DMS114 treated with DMSO at 0.1 percent for 48 hours (cell line): ENCODE measurements at regions not wholly inside any gene's neighbourhood (a gene's known extent, or its start where the extent isn't known, plus 50 kb on each side); places are given as distances from the start of the nearest gene placed in this dataset.

Experiments
- DNase-seq: peaks from one replicate; lab custom pipeline; 2025; ENCODE audit not compliant: unreplicated experiment; lab: John Stamatoyannopoulos, UW

- DNase-seq: no peak
These were observed 89.7 kb upstream of the STEAP1B start for GRCh38 chr7:22589641-22590201.

GRCh38 chr7:22588351-22588750 lies 88.4 kb upstream of the STEAP1B start:
- no peak for DNase-seq

GRCh38 chr7:22587322-22587721 lies 87.3 kb upstream of the STEAP1B start:
- DNase-seq: no peak

- no peak for DNase-seq
These were observed 86.8 kb upstream of the STEAP1B start for GRCh38 chr7:22586786-22587140.

- DNase-seq: no peak
These were observed 86.3 kb upstream of the STEAP1B start for GRCh38 chr7:22586101-22586785.

- DNase-seq: no peak
These were observed 84.2 kb upstream of the STEAP1B start for GRCh38 chr7:22584179-22584578.

- no peak for DNase-seq
These were observed 83.1 kb upstream of the STEAP1B start for GRCh38 chr7:22582863-22583622.

GRCh38 chr7:22581099-22581498 lies 81.1 kb upstream of the STEAP1B start:
- no peak for DNase-seq

GRCh38 chr7:22579961-22580360 lies 80.0 kb upstream of the STEAP1B start:
- DNase-seq: no peak

DNA sequence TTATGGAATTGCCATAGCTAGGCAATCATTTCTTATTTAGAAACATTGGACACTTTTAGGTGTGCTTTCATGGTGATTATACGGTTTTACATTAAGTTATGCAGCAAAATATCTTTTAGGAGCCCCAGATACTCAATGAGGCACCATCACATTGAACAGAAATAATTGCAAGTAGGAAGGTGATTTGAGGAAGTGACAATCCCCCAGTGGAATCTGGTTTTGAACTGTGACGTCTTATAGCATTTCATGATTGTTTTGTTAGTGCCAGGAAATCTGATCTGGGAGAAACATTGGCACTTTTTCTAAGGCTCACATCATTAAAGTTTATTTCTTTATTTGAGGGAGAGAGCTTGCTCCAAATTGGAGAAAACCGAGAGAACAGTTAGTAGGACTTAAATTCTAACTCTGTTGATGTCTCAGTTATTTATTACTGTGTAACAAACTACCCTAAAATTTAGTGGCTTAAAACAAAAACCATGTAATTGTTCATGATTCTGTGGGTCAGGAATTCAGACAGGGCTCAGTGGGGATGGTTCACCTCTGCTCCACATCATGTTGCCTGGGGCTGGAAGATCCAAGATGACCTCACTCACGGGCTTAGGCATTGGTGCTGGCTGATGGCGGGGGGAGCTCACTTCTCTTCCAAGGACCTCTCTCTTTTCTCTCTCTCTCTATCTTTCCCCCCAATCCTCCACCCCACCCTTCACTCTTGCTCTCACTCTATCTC lies 78.2 kb upstream of the STEAP1B start:
- DNase-seq: no peak

DNA sequence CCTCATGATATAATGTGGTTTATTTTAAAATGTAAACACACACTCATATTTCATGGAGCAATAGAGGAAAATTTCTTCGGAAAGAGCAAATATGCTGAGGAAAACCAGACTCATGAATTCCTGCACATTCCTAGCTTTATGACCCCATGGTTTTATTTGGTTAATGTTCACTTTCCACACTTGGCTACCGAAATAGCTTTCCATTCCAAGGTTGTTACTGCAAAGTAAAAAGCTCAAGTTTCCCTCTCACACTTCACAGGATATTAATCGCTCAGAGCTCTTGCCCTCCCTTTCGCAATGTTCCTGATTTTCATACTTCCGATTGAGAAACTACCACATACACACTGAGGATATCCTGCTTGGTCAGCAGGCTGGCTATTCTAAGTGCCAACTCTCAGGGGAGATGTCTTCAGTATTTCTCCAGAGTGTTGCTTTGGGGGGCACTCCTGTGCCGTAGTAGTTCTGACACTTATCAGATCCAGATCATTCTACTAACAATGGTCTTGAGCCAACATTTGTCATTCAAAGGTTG lies 77.5 kb upstream of the STEAP1B start:
- DNase-seq: no peak

DNA sequence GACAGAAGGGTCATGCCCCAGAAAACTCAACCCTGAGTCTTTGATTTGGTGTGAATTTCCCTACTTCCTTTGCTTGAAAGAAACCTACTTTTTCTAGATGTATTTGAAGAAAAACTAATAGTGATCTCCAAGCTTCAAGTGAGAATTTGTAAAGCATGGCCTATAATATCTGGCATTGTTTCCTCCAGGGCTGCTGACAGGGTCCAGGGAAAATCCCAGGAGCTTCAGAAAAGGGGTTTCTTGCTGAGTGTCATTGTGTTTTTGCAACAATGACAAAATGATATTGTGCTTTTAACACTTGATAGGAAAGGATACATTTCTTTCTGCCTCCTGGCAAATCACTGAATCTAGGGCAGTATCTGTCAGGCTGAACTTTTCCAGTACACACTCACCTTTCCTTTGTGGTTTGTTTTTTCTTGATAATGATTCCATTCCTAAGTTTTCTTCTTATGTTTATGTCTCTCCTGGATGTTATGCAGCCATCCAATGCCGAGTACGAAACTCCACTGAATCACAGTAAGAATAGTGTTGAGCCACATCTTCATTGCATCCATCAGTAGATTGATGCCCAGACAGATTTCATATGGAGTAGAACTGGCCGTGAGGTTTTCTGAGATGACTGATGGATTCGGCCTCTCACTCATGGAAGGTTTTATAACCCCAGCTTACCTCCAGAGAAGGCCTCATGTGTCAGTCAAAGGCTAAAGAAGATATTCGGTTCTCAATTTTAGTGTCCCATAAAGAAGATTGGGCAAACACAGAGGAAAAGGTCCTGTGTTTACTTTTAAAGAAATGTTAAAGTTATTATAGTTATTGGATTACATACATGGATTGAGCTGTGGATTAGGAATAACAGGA lies 76.9 kb upstream of the STEAP1B start:
- no peak for DNase-seq

GRCh38 chr7:22574754-22575520 lies 74.9 kb upstream of the STEAP1B start:
- no peak for DNase-seq

DNA sequence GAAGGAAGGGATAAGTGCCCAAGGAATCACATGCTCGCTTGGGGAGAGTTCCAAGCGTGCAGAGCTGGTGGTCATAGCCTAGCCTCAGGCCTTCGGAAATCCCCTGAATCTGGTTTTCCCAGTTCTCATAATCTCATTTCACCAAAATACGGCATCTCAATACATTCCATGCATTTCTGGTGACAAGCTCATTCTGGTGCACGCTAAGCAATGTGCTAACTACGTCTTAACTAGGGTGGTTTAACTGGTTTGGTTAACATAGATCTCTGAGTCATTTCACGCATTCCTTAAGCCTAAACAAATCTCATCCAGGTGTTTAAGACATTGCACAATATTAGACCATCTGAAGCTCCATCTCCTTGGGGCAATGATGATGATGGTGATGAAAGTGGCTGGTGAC lies 72.9 kb upstream of the STEAP1B start:
- DNase-seq: no peak

GRCh38 chr7:22572292-22572691 lies 72.3 kb upstream of the STEAP1B start:
- DNase-seq: no peak

DNA sequence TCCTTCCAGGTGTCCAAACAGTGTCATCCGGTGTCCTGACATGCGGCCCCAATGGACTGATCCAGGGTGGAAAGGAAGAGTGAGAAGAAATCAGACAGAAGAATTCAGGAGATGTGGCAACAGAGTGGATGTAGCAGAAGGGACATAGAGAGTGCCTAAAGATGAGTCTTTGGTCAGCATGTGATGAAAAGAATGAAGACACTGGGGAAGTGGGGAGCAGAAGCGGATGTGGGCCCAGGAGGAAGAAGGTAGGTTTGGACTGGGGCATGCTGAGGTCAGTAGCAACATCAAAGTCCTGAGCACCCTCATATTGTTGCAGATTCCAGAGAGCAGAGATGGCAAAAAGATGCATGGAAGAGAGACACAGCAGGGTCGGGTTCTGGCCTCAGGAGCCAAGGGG lies 71.8 kb upstream of the STEAP1B start:
- no peak for DNase-seq

- DNase-seq: no peak
These were observed 69.8 kb upstream of the STEAP1B start for GRCh38 chr7:22569586-22570321.

GRCh38 chr7:22566592-22566991 lies 66.6 kb upstream of the STEAP1B start:
- no peak for DNase-seq

DNA sequence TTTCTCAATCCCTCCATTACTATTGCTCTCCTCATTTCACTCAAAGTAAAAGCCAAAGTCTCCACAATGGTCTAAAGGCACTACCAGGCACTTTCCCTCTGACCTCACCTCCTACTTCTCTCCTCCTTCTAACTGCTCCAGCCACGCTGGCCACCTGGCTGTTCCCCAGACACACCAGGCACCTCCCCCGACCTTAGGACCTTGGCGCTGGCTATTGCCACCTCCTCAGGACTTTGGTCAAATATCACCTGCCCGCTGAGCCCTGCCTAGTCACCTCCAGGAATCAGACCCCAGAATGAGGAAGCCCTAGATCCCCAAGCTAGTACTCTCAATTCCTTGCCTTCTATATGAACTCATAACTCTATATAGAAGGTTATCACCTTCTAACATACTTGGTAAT lies 66.2 kb upstream of the STEAP1B start:
- no peak for DNase-seq
